HG03521 (cell line): ENCODE measurements at regions not wholly inside any gene's neighbourhood (a gene's known extent, or its start where the extent isn't known, plus 50 kb on each side); places are given as distances from the start of the nearest gene placed in this dataset.

ENCODE experiments used
- ATAC-seq: cut with Tn5 transposase; IDR thresholded peaks from one replicate; pipeline ENCODE4 v1.9.1; 2021; ENCODE audit warnings: mild to moderate bottlenecking, moderate library complexity; ENCODE audit not compliant: unreplicated experiment

GRCh38 chr21:28256837-28257236 lies 735.8 kb downstream of the LTN1 start:
- ATAC-seq, result no peak

- ATAC-seq, result no peak
Observed at GRCh38 chr21:28256420-28256831, 736.3 kb downstream of the LTN1 start.

- ATAC-seq, result no peak
Observed at GRCh38 chr21:28253961-28254360, 738.7 kb downstream of the LTN1 start.

DNA sequence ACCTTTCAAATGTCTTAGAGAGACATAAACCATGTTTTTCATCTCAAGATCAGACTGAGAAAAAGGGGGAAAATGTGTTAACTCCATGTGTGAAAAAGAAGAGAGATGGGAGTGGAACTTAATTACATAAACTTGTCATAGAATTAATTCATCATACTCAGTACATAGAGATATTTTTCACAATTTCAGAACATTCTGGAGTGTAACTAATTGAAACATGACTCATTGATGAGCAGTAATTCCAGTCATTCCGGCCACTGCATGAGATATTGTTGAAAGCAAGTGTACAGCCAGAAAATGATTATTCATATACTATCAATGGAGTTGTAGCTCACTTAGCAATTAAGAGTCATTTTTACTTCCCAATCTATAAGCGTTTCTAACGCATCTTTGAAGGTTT lies 739.3 kb downstream of the LTN1 start:
- no peak for ATAC-seq

GRCh38 chr21:28252928-28253327 lies 739.7 kb downstream of the LTN1 start:
- no peak for ATAC-seq

DNA sequence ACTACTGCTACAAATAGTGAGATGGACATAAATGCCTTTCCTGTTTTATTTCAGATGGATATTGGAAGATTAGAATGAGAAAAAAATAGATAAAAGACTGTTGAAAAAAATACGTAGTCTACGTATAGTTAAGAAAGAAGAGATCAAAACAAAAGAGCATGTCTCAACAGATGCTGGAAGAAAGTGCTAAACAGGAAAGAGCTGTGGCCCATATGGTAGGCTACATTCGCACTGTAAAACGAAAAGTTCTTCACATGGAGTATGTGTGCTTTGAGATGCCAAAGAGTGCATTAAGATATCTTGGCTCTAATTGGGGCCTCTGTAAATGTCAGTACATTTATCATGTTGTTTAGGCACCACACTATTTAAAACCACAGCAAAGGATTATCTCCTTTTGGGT lies 741.7 kb downstream of the LTN1 start:
- ATAC-seq, result no peak

- ATAC-seq, result no peak
Observed at GRCh38 chr21:28247454-28248020, 745.1 kb downstream of the LTN1 start.

DNA sequence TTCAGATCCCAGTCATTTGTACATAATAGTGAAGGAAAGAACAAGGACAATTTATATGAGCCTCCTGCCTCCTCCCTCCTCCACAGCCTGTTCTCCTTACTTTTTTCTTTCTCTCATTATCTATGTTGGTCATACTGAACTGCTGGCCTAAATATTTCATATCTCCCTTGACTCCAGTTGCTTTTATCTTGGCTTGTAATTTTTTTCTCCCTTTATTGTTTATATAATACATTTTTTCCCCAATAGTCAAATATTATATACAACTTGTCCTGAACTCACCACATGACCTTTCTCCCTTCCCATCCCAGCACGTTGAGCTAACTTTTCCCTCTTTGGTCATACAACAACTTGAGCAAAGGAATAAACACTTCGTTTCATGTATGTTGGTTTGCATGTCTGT lies 752.1 kb downstream of the LTN1 start:
- no peak for ATAC-seq

GRCh38 chr21:28239340-28239739 lies 753.3 kb downstream of the LTN1 start:
- ATAC-seq, result no peak

GRCh38 chr21:28237661-28238060 lies 755.0 kb downstream of the LTN1 start:
- ATAC-seq, result no peak

DNA sequence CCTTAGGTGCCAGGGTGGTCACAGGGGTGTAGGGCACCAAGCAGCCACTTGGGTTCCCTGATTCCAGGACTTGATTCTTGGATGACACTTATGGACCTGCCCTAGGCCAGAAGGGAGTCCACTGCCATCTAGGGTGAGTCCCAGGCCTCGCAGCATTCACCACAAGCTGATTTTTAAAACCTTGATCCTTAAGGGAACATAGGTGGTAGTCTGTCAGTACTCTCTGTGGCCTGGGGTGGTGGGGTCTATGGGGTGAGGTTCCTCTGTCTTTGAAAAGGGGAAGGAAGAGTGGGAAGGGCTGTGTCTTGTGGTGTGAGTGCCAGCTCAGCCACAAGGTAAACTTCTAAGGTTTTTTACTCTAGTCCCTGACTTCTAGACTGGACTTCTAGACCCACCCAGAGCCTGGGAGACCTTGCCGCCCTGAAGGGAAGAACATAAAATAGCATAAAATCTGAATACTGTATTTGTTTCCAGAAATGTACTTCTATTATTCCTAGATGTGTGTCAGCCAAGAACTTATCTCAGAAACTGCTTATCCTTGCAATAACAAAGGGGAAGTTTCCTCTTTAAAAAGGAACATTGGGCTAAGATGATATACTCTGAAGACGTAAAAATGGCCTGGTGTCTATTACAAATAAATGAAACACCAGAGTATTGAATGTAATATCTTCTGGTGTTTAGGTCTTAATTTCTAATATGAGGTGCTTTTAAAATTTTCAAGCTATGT lies 757.3 kb downstream of the LTN1 start:
- ATAC-seq, result no peak

DNA sequence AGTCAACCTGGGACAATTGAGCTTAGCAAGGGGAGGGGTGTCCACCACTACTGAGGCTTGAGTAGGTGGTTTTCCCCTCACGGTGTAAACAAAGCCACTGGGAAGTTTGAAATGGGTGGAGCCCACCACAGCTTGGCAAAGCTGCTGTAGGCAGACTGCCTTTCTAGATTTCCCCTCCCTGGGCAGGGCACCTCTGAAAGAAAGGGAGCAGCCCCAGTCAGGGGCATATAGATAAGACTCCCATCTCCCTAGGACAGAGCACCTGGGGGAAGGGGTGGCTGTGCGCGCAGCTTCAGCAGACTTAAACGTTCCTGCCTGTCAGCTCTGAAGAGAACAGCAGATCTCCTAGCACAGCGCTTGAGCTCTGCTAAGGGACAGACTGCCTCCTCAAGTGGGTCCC lies 758.4 kb downstream of the LTN1 start:
- ATAC-seq, result no peak

DNA sequence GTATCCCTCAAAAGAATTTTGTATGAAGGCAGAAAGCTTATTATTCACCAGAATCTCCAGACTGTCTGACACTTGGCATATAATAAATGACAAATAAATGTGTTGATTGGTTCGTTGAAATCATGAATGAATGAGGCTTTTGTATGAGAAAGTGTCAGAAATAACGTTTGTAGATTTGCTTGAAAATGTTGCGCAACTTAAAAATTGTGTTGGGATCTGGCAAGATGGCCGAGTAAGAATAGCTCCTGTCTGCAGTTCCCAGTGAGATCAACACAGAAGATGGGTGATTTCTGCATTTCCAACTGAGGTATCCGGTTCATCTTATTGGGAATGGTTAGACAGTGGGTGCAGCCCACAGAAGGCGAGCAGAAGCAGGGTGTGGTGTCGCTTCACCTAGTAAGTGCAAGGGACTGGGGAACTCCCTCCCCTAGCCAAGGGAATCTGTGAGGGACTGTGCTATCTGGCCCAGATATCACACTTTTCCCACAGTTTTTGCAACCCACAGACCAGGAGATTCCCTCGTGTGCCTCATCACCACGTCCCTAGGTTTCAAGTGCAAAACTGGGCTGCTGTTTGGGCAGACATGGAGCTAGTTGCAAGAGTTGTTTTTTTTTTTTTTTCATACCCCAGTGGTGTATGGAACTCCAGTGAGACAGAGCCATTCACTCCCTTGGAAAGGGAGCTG lies 759.0 kb downstream of the LTN1 start:
- no peak for ATAC-seq

DNA sequence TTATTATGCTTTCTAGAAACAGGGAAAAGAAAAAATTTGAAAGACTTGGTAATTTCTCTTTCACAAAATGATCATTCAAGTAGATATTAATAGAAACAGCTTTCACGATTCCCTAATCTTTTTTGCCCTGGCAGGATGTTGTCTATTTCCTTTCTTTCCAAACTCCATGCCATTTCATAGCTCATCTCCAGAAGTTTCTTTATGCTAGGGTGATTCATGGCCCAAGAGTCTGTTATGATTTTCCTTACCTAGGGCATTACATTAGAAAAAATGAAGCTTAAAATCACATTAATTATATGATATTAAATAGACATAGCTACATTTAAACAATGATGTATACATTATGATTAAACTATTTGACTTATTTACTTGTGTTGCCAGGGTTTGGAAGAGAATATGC lies 762.1 kb downstream of the LTN1 start:
- no peak for ATAC-seq

DNA sequence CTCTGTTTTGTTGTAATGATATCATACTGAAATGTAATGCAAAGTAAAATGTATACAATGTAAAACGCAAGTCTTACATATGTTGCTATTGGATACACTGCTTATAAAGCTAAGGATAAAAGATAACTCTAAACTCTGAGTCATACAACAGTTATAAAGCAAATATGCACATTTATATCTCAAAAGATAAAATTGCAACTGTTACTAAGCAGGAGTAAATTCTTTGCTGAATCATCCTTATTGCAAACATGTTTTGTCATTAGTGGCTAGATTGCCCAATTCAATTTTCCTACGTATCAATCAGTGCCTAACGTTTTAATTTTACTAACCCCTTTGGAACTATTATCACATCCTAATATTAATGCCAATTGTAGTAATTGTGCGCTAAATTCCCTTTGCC lies 762.9 kb downstream of the LTN1 start:
- ATAC-seq, result no peak

- ATAC-seq, result no peak
Observed at GRCh38 chr21:28228636-28228995, 764.1 kb downstream of the LTN1 start.

- no peak for ATAC-seq
Observed at GRCh38 chr21:28227881-28228635, 764.6 kb downstream of the LTN1 start.

- ATAC-seq, result no peak
Observed at GRCh38 chr21:28226563-28226962, 766.1 kb downstream of the LTN1 start.

GRCh38 chr21:28224191-28224726 lies 768.4 kb downstream of the LTN1 start:
- no peak for ATAC-seq

DNA sequence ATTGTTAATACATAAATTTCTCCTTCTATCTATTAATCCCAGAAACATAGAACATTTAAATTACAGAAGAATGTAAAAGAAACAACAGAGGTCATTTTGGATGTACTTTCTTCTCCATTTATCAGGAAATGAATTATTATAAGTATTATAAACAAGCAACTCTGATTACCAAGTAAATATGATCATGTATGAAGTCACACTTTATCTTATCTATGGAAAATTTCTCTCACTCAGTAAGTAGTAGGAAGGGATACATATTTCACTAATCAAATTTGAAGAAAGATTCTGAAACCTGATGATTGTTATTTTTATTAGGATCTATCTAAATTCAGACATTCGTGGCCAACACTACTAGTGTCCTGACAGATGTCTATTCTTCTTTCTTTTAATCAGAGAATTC lies 770.7 kb downstream of the LTN1 start:
- ATAC-seq, result no peak

GRCh38 chr21:28220680-28221079 lies 772.0 kb downstream of the LTN1 start:
- ATAC-seq, result no peak
